Hematopoietic multipotent progenitor cell treated with erythropoietin and hydrocortisone succinate and interleukin-3 and kit ligand, for 4 days (in vitro differentiated cells): ENCODE measurements at regions not wholly inside any gene's neighbourhood (a gene's known extent, or its start where the extent isn't known, plus 50 kb on each side); places are given as distances from the start of the nearest gene placed in this dataset.

ENCODE experiments used
- DNase-seq: peaks from one replicate; pipeline ENCODE4 v3.0.0-alpha.2; 2015

- no peak for DNase-seq
Observed at GRCh38 chr5:146940295-146940694, 61.7 kb upstream of the PPP2R2B start.

DNA sequence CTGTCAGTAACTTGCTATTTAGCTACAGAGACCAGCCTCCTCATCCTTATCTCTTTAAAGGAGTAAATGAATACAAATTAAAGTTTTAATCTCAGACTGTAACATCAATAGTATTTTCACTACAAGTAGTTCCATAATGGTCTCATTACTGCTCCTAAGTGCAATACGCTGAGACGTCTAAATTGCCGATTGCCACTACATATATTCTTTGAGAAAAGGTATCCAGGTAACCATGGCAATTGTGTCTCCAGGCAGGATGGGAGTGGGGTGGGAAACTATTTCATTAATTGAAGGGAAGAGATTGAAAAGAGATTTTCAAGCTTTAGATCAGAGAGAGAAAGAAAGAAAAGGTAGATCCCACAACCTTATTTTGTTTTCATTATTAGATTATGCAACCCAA lies 65.5 kb upstream of the PPP2R2B start:
- DNase-seq: no peak

DNA sequence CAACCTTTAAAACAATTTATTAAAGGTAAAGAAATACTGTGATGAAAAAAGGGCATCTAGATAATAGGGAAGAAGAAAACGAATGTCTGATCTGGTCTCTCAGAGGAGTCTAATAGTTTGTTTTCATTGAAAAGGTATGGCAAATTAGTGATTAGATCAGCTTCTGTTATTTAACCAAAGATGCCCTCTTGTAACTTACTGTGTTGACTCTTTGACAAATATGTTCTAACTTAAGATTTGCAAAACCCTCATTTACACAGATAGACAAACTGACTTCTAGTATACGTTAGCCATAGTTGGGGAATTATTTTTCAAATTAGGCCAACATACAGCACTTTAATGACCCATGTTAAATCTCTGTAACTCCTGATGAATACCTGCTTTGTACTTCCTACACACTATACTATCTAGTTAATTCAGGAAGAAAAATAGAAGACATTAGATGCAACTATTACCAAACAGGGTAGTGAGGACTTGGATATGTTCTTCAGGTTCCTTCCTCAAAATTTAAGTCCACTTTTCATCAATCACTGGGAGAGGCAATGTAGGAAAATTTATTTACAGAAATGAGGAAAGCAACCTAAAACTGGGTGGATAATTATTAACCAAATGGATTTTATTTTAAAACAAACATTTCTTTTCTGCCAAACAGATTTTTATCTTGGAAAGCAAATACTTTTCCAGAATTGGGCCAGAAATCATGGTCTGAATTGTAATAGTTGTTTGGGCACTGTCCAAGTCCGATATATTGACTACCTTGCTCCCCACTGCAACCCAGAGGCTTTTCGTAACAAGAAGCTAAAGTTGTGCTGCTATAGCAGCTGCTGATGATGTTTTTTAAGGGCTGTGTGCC lies 66.4 kb upstream of the PPP2R2B start:
- no peak for DNase-seq

GRCh38 chr5:146945617-146946084 lies 67.1 kb upstream of the PPP2R2B start:
- DNase-seq: no peak

DNA sequence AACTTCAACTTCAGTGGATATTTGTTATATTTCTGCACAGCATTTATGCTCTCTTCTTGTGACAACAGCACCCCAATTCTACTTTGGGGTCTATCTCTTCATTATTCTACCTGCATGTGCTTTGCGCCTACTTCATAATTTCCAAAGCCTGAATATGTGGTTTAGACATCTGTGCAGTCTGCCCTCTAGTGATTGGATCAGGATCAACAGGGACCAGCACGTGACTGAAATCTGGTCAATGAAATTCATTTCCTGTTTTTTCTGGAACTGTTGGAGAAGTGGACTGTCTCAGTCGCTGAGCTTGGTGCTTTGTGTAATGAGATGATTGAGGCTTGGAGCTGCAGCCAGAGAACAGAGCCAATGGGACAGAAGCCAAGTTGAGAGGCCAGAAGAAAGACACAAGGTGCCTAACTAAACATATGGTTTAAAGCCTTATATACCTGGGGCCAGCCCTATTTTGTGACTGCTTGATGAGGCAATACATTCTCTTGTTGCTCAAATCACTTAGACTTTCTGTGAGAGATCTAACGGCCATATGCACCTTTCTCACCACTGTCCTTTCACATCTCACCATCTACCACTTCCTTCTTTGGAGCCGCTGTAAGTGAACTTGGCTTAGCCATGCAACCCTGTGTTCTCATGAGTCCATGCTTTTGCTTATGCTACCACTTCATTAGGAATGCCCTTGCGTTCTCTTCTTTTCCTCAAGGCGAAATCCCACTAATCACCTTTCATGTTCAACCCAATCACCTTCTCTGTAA lies 68.8 kb upstream of the PPP2R2B start:
- DNase-seq: peak; percentile 58

DNA sequence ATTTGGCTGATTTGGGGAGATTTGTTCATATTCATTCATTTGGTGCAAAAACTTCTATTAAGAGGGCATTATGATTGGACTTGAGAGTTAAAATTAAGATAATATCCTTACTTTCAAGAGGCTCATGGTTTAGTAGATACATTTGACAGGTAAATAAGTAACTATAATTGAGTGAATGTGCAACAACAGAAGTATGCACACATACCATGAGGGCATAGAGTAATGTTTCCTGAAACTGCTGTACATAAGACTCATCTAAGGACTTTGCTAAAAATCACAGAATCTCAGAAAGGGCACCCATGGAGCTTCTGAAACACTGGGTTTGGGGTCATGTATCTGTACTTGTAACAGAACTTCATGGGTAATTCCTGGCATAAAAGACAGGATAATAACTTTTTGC lies 70.1 kb upstream of the PPP2R2B start:
- DNase-seq: no peak

DNA sequence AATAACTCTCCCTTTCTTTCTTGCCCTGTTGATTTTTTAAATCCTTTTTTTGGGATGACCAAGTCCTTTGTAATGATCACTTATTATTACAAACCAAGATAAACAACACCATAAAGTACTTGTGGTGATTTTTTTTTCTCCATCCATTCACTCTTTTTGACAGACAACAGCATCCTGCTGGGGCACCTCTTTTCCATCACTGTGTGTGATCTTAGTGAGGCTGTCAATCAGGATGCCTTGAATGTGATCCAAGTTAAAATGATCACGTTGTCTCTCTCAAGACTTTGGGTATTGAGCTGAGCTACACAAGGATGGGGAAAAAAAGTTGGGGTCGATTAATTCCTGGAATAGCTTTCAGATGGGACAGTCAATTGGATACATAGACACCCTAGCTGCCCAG lies 73.6 kb upstream of the PPP2R2B start:
- no peak for DNase-seq

GRCh38 chr5:146956217-146956616 lies 77.7 kb upstream of the PPP2R2B start:
- DNase-seq: no peak

DNA sequence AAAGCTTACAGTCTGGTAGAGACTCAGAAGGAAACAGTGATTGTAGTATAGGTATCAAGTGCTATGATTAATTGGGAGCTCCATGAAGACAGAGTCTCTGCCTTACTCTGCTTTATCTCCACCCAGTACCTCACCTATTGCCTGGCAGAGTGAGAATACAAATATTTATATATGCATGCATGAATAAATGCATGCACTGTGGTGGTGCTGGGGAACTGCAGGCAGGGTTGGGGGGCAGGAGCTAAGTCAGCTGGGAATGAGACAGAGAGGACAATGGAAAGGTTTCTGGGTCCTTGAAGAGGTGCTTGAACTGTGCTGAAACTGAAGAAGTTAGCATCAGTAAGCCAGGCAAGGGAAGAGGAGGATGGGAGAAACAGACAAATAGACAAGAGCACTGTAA lies 80.8 kb upstream of the PPP2R2B start:
- no peak for DNase-seq

DNA sequence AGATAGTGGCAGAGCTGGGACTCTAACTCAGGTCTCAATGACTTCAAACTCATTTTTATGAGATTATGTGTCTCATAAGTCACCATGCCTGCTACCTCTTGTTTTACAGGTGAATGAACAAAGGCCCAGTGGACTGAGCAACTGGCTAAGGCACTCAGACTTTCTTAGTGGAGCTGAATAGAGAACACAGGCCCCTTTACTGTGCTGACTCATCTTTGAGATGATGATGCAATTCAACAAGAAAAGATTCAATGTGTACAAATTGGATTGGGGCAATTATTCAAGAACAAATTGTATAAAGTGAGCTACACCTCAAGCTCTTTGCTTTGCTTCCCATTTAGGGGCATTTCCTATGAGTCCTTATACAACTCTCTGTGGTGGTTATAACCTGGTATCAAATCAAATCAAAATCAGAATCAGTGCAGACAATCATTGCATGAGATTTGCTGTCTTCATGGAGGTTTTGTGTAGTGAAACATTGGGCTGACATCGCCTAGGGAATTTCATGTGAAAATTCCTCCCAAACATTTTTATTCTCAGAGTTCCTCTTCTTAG lies 84.3 kb upstream of the PPP2R2B start:
- DNase-seq: peak; percentile 37

DNA sequence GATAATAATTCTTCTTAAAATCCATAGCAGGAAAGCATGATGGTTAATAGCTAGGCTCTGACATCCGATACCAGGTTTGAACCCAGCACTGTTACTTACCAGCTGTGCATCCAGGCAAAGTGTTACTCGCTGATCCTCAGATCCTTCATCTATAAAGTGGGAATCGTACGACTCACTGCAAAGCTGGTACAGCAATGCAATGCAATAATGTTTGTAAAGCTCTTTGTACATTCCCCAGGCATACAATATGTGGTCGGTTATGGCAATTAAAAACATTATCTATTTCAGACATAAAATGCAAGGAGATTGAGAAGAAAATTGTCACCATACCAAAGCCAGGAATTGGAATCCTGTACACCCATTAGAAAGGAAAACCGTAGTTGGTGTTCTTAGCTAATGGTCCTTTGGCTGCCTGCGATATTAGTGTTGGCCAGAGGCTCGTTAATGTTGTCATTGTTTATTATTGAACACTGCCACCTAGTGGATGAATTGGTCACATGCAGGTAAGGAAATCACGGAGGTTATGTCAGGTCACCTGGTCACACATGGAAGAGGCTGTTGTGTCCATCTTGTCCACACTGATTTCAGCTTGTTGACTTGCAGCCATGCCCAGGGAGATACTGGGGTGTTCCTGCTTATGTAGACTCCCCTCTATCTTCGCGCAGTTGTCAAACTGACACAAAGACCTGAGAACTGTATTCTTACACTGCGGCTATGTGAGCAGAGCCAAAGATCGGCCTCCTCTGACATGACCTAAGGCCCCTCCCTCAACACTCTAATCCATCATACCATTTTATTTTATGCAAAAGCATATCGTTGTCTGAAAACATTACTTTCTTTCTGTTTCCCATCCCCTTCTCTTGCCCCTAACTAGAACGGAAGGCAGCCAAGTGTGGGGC lies 87.5 kb upstream of the PPP2R2B start:
- DNase-seq: peak; percentile 87

DNA sequence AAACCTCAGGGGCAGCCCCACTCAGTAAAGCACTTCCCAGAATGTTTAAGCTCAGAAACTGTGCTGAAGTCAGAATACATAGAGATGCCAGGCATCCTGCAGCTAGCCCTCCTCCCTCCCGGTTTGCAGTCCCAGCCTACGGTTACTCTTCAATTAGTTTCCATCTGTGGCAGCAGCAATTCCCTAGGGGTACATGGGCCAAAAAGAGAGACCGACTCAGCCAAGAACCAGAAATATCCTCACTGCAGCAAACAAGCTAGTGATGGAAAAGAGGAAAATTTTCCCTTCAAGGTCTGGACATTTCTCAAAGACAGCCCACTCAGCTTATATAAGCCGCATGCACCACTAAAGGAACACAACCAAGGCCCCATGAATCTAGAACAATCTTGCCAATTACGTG lies 89.1 kb upstream of the PPP2R2B start:
- no peak for DNase-seq

DNA sequence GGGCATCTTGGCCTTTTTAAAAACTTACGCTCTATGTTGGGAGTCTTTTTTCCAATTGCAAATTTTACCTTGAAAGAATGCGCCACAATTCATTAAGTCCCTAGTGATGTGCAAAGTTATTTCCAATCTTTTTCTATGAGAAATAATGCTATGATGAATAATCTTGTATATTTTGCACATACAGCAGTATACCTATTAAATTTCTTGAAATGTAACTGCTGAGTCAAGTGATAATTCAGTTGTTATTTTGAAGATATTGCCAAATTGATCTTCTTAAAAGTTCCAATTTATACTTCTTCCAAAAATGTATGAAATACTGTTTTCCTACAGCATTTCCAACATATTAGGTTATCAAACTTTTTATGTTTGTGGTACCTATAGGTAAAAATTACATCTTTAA lies 92.8 kb upstream of the PPP2R2B start:
- no peak for DNase-seq

DNA sequence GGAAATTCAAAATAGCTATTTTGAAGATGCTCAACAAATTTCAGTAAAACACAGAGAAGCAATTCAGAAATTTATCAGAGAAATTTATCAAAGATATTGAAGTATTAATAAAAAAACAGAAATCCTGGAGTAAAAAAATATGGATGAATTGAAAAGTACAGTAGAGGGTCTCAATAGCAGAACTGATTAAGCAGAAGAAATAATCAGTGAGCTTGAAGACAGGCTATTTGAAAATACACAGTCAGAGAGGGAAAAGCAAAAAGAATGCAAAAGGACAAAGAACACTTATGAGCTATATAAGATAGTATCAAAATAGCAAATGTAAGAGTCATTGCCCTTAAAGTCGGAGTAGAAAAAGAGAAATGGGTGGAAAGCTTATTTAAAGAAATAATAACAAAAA lies 107.9 kb upstream of the PPP2R2B start:
- no peak for DNase-seq

- DNase-seq: no peak
Observed at GRCh38 chr5:146993876-146994530, 115.4 kb upstream of the PPP2R2B start.

GRCh38 chr5:146995878-146996277 lies 117.3 kb upstream of the PPP2R2B start:
- no peak for DNase-seq

DNA sequence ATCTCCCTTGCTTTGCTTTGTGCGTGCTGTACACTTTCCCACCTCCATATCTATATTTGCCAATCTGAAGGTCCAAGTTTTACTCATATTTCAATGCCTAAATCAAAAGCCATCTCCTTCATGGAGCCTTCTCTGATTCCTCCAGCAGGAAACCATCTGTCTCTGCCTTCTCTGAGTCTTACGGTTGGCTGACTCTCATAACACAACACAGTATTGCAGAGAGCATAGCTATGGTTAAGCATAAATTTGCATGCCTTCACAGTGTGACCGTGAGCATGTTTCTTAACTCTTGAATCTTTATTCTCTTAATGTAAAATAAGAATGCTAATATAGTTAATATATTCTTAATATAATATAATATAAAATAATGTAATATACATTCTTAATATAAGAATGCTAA lies 136.8 kb upstream of the PPP2R2B start:
- DNase-seq: no peak

- DNase-seq: peak; percentile 2
Observed at GRCh38 chr5:147017191-147017590, 138.6 kb upstream of the PPP2R2B start.

DNA sequence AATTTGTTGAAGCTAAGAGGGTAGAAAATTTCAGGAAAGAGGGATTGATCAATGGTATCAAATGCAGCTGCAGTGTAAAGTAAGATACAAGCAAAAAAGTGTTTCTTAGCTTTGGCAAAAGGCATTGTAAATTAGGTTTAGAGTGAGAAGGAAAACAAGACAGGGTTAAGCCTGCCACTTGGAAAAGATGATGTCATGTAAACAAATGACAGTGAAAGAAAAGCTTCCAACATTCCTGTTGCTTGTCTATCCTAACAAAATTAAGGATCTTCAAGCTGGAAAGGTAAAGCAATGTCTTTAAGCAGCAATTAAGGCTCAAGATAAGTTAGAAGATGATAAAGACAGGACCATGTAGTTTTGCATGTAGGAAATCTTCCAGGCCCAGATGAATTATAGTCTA lies 139.1 kb upstream of the PPP2R2B start:
- no peak for DNase-seq

GRCh38 chr5:147018812-147019211 lies 140.3 kb upstream of the PPP2R2B start:
- DNase-seq: no peak

GRCh38 chr5:147036691-147037245 lies 158.2 kb upstream of the PPP2R2B start:
- no peak for DNase-seq
